ENCODE measurements at regions not wholly inside any gene's neighbourhood (a gene's known extent, or its start where the extent isn't known, plus 50 kb on each side); places are given as distances from the start of the nearest gene placed in this dataset.

DNA sequence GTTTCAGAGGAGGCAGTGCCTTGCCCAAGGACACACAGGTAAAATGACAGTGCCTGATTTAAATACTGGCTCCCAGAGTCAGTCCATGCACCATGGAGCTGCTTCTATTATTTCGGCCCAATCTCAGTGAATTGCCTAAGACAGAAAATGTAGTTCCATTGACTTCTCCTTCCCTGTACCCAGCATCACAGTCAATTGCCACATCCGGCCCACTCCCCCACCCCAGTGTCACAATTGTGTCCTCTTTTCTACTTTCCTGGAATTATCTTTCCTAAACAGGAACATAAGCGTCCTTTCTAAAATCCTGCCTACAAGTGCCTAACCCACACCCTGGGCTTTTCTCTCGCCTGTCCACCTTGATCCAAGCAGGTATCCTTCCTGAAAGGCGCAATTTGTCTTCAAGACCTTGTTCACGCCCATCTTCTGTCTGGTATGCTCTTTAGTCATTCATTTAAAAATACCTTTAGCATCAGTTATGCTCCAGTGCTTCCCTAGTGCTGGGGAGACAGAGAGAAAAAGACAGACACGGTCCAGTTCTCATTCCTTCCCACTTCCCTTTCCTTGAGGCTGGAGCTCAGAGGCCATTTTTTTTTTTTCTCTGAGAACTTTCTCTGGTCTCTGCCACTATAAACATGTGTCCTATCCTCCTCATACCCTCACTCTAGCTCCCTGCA, 411.4 kb downstream of the LIG4 start:
- TF ChIP-seq, protein P1, sequence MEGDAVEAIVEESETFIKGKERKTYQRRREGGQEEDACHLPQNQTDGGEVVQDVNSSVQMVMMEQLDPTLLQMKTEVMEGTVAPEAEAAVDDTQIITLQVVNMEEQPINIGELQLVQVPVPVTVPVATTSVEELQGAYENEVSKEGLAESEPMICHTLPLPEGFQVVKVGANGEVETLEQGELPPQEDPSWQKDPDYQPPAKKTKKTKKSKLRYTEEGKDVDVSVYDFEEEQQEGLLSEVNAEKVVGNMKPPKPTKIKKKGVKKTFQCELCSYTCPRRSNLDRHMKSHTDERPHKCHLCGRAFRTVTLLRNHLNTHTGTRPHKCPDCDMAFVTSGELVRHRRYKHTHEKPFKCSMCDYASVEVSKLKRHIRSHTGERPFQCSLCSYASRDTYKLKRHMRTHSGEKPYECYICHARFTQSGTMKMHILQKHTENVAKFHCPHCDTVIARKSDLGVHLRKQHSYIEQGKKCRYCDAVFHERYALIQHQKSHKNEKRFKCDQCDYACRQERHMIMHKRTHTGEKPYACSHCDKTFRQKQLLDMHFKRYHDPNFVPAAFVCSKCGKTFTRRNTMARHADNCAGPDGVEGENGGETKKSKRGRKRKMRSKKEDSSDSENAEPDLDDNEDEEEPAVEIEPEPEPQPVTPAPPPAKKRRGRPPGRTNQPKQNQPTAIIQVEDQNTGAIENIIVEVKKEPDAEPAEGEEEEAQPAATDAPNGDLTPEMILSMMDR (conservative IDR thresholded peaks at IDR 0.05 in 1 of 2, IDR thresholded peaks at IDR 0.05 in 1 of 2; ENCODE audit: extremely low read depth in 1 of 2, insufficient read depth in 1 of 2, low read depth in 1 of 2, low read length in 2 of 2): no peak
- TF ChIP-seq EZH2 (IDR thresholded peaks at IDR 0.05; ENCODE audit: borderline replicate concordance, low read length): no peak
